GM21367 (cell line): ENCODE measurements at regions not wholly inside any gene's neighbourhood (a gene's known extent, or its start where the extent isn't known, plus 50 kb on each side); places are given as distances from the start of the nearest gene placed in this dataset.

Experiments used
- ATAC-seq: cut with Tn5 transposase; IDR thresholded peaks from one replicate; pipeline ENCODE4 v1.9.1; 2021; ENCODE audit not compliant: unreplicated experiment

DNA sequence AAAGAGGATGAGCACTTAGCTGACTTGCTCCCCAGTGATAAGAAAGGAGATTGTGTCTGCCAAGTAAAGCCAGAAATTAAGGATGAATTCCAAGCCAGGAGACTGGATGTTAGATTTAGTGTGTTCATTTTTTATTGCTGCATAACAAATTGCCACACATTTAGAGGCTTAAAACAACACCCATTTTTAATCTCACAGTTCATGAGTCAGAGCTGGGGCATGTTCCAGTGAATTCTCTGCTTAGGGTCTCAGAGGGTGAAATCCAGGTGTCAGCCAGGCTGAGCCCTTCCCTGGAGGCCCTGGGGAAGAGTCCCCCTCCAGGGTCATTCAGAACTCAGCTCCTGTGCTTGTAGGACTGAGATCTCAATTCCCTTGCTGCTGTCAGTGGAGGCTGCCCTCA, 352.8 kb downstream of the BUD13 start:
- no peak for ATAC-seq

DNA sequence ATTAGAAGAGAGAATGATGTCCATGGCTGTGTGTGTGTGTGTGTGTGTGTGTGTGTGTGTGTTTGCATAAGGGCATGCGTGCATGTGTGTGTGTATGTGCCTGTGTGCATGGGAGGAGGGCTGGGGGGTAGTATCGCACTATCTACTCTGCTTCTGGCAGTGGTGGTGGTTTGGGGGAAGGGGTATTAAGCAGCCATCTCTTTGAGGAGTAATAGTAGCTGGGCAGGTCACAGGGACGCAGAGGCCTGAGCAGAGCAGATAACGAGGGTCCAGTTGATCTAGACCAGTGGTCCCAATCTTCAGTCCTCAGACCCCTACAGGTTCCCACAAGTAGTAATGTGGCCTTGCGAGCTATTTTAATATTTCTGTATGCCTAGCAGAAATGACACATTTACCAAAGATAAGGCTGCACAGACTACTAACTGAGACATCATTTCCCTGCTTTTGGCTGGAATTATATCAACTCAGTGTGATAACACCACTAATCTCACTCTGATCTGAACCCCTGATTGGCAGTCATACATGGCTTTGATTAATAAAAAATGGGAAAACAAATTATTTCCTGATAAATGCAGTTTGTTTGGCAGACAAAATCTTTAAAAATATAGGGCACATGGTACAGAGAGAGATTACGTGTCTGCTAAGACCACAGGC, 354.3 kb downstream of the BUD13 start:
- ATAC-seq, result no peak

DNA sequence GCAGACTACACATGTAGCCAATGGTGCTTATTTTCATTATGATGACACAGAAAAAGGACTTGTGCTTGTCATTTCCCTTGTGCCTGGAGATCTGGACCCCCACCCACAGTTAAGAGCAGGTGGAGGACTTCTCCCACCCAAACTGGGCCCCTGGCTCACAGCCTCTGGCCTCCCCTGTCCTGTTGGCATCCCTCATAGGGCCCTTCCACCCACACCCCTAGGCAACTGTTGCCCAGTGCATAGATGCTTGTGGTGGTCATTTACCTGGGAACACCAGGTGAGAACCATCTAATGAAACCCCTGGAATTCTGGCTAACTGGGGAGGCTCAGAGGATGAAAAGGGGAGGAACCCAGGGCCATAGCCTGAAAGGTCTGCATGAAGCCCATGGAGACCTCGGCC, 355.9 kb downstream of the BUD13 start:
- no peak for ATAC-seq

DNA sequence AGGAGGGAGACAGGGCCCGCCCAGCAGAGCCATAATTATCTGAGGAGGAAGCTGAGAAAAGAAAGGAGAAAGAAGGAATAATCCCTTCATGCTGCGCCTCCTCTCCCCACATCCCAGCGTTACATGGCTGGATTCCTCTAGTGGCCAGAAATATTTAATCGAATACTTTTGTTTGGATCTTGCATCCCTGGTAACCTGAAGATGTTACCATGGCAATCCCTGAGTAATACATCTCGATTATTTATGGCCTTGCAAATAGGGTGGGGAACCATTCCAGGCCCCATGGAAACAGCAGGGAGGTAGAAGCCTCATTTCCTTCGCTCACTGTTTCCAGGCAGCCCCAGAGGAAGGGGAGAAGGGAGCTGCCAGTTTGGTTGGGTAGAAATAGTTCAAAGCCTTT, 357.7 kb downstream of the BUD13 start:
- ATAC-seq, result no peak

DNA sequence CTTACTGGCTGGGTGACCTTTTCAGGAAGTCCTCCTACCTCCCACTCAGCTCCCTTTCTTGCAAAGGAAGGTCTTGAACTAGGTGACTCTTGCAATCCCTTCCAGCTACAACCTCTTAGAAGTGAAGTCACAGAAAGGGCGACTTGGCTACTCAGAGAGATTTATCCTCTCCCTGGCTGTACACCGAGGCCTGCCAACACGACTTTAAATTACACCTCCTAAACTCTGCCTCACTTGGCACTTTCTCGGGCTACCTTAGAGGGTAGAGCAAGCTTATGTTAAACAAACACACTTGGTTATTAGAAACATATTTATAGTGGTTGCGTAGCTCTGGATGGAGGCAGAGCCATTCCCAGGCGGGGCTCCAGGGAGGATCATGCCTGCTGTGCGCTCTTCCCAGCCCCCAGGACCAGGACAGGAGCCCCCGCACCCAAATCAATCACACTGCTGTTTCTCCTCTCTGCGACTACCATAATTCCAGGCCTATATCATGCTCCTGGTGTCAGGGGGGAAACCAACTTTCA, 358.4 kb downstream of the BUD13 start:
- ATAC-seq, result no peak

DNA sequence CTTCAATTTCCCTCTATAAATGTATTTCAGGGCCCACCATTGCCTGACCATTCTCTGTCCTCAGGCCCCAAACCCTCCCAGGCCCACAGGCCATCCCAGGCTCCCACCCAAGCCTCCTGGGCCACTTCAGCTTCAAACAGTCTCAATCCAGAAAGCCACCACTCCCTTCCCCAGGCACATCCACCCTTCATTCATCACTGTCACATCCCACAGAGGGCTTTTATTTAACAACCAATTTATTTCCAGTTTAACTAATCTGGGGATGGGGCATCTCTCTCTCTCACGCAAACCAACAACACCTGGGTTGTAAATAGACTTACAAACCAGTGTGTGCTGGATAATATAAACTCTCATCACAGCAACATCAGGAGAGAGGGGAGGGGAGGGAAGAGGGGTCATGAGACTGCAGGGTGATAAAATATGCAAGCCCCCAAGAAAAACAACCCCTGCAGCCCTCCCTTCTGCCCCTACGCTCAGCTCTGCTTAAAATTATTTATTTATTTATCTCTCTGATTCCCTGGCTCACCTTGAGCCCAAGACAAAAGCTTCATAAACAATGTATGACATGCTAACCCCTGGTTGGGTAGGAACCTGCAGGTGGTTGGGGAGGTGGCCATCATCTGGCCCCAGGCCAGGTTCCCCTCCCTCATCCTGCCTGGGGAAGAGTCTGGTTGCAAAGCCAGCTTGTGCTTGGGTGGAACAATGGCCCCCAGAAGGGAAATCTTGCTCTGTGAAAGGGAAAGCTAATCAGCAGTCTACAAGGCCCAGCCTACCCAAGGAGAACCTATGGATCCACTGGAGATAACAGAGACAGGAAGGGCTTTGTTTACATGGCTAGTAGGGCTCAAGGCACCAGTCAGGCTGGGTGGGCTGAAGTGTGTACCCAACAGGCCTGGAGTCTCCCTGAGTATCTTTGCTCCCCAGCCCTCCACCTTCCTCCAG, 359.2 kb downstream of the BUD13 start:
- no peak for ATAC-seq

DNA sequence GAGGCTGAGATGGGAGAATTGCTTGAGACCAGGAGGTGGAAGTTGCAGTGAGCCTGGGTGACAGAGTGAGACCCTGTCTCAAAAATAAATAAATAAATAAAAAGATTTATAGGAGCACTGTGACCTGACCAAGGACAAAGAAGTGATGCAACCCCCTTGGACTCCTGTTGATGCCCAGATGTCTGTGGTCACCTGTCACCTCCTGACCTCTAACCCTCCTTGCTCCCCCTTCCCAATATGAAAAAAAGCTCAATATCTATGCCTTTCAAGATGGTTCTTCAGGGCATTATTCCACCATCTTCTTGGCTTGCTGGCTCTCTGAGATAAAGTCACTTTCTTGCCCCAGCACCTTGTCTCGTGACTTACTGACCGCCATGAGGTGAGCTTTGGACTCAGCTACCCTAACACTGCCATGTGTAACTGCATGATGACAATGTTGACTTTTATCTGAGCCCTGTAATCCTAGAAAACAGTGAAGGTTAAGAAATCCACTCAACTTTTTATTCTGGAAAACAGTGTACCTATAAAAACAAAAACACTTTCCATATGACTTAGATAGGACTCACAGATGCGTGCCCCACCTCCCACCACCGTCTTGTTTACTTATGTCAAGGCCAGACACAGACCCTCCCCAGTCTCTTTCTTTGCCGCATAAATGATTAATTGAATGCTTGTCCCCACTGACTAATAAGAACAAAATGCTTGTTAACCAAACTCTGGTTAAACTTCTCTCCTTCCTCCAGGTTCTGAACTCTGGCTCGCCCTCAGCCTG, 360.5 kb downstream of the BUD13 start:
- ATAC-seq, result no peak

DNA sequence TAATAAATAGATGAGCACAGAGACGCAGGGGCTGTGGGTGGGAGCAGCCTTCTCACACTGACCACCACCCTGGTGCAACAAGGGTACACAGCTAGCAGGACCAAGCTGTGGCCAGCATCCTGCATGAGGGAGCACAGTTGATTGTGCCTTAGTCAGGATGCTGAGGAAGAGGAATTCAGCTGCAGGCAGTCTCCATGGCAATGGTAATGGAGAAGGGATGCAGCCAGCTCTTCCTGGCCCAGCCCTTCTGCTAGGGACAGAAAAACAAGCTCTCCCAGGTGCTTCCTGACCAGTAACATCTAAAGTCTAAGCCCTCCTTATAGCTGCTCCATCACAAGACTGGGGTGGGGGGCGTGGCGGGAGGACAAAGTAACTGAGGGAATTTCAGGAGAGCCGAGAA, 363.5 kb downstream of the BUD13 start:
- ATAC-seq, result no peak

DNA sequence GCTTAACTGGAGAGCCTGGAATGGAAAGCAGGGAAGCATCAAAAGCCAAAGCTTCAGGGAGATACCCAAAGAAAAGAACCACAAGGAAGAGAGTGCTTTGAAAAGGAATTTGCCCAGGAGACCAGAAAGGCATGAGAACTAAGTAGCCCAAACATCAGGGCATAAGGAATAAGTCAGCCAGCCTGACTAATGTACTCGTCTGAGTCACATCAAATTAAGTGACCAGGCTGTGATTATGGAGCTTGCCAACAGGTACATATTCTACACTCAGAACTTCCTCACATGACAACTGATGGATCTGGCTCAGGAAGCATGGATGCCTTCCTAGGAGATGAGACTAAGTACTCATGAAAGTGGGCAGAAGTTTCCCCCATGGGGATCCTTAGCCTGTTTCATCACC, 366.7 kb downstream of the BUD13 start:
- no peak for ATAC-seq

DNA sequence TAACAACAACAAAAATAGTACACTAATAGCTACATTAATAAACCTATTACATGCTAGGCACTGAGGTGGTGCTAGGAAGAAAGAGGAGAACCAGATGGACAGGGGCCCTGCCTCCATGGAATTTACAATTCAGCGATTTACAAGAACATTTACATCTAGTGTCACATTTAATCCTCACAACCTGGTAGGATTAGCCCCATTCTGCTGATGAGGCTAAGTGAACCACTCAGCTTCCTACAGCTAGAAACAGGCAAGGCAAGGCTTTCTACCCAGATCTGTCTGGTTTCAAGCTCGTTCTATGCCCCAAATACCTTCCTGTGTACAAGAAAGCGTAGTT, 368.4 kb downstream of the BUD13 start:
- no peak for ATAC-seq

DNA sequence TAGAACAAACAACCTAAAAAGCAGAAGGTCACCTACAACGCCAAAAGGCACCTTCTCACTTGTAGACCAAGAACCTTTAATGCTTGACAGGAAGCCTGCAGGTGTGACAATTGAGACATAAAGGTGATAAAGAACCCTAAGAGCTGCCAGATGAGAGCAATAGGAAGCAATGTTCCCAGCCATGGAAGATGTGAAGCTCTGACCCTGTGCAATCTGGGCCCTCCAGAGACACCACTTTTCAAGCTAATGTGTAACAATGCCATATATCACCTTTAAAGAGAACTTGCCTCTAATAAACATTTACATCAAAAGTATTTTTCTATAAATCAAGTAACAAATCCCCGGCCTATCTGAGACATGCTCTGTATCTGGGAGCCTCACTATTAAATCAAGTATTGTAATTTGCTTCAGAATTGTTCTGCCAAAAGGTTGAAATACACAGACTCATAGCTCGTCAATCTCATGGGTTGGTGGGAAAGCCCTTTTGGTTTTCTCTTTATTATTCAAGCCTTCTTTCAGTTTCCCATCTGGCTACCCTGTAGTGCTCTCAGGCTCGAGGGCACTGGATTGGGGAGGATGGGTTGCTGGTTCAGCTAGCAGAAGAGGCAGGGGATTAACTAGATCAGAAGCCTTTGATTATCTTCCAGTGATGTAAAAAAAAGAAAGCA, 368.9 kb downstream of the BUD13 start:
- no peak for ATAC-seq

DNA sequence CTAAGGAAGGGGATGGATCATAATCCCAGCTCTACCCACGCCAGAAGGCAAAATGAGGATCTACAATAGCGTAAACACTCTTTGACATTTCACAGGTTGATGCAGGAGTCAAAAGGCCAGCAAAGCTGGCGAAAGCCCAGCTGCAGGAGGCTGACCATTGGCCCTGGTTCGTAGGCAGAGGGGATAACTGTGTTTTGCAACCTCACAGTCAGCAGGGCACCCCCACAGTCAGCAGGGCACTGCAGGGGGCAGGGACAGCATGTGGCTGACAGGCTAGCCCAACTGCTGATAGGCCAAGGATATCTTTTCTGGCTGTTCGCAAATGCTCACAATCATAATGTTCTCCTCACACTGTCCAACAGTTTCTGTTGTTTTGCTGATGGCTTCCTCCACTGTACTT, 372.7 kb downstream of the BUD13 start:
- no peak for ATAC-seq

DNA sequence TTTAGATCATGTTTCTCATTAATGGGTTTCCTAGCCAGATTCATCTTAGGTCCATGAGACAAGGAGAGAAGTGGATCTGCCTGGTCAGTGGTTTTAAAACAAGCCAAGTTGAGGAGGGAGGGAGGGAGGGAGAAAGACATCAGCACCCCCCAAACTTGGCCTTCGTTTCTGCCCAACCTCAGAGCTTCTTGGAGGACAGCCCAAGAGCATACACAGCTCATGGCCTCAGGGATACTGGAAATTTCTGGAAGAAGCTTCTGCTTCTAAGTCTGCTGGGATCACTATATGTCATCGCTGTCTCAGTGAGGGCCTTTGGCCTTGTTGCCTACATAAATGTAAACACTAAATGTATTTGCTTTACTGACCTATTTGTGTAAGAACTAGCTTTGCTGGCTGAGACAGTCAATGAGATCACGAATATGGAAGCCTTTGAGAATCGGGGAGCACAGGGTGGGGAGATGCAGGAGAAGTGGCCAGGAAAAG, 375.1 kb downstream of the BUD13 start:
- no peak for ATAC-seq

DNA sequence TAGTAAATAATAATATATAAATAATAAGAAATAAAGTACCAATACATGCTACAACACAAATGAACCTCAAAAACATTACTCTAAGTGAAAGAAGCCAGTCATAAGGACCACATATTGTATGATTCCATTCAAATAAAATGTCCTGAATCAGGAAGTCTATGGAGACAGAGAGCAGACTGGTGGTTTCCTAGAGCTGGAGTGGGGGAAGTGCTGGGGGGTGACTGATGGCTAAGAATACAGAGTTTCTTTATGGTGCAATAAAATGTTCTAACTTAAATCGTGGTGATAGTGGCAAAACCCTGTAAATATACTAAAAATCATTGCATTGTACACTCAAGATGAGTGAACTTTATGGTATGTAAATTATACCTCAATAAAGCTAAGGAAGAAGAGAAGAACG, 376.5 kb downstream of the BUD13 start:
- no peak for ATAC-seq

DNA sequence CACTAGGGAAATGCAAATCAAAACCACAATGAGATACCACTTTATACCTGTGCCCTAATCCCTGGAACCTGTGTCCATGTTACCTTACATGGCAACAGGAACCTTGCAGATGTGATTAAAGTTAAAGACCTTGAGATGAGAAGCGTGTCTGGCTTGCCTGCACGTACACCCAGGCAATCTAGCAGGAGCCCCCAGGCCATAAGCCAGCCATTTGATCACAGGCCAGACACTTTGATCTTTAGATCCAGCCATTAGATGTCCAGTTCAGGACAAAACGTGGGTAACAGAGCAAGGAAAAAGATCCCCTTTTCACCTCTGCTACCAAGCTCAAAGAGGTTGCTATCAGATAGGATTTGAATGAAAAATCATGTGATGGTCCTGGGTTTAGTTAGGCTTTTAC, 378.8 kb downstream of the BUD13 start:
- ATAC-seq, result no peak

DNA sequence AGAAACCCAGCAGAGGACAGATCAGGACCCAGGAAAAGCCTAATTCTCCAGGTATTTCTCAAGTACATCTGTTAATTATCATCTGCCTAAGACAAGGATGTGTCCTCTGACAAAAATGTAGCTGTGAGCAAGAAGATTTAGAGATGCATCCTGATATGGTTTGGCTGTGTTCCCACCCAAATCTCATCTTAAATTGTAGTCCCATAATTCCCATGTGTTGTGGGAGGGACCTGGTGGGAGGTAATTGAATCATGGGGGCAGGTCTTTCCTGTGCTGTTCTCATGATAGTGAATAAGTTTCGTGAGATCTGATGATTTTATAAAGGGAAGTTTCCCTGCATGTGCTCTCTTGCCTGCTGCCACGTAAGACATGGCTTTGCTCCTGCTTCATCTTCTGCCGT, 381.8 kb downstream of the BUD13 start:
- no peak for ATAC-seq

DNA sequence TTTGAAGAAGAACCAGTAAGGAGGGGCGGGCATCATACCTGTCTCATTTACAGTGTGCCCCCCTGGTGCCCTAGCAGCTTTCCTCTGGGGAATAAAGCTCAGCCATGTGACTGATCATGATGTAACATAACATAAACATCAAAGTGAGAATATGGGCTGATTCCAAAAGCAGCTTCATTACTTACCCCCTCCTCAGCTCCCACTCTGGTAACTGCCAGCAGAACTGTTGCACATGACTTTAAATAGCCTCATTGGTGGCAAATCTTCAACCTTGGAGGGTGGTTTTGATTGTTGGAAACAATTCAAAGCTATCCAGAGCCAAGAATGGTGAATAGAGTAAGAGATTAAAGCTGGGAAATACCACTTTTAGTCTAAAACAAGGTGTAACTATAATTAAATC, 384.6 kb downstream of the BUD13 start:
- no peak for ATAC-seq

DNA sequence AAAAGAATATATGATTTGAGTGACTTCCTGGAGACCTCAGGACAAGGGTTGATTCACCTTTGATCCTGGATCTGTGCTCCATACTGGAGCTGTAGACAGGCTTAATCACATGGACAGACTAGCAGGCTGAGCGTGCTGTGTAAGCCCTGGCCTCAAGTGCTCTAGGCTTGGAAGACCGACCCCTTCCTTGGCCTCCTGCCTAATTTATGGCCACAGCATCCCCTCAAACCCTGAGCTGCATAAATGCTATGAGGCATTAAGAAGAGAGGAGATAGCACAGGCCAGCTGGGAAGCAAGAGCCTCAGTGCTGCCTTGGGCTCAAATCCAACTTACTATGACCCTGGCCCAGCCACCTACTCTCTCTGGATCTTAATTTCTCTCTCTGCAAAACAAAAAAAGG, 385.1 kb downstream of the BUD13 start:
- no peak for ATAC-seq

DNA sequence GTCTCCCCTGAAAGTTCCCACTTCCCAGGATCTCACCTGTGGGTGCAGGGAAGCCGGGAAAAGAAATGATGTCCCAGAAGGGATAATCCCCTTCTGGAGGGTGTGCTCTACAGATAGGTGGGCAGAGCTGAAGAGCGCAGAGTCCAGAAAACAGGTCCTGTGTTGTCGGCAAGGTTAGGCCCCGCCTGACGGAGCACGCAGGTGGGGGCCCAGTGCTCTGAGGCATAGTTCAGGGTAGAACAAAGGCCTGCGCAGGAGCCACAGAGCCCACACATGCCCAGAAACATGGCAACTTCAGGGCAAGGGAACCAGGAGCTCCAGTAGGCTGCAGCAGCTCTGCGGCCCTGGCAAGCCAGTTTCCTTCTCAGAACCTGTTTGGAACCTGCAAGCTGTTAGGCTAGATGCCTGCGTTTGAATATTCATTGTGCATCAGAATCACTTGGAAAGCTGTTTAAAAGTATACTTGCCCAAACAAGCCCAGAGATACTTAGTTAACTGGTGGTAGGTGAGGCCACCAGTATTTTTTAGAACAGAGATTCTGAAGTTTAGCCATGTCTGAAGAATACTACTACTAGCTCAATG, 386.6 kb downstream of the BUD13 start:
- ATAC-seq, result no peak

DNA sequence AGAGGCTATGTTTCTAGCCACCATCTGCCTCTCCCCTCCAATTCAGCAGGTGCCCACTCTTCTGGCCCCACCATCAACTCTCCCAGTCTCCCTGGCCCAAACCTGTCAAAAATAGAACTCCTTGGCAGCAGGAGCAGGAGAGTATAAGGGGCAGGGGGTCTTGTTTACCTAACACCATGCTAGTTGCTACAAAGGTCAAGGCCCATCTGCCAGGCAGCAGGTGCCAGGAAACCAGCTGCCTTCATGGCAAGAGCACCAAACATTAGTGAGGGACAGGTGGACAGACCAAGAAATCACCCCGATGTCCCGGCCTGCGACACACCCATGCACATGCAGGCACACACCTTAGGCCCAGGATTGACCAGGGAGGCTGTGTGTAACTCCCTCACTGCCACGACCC, 387.9 kb downstream of the BUD13 start:
- no peak for ATAC-seq

DNA sequence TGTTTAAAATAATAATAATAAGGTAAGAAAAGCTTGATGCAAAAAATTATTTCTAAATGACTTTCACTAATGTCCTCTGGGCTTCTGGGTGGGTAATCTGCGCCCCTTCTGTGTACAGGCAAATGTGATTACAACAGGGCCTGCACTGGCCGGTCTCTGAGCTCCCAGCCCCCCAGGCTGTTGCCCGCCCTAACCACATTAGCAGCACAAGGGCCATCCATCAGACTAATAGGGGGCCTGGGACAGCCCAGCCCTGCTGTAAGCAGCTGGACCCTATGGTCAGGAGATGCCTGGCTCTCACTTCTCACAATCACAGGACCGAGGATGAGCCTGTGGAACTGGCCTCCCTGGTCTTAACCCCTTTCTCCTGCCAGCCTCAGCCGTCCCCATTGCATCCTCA, 388.4 kb downstream of the BUD13 start:
- no peak for ATAC-seq
